GM19467 (cell line): ENCODE measurements at regions not wholly inside any gene's neighbourhood (a gene's known extent, or its start where the extent isn't known, plus 50 kb on each side); places are given as distances from the start of the nearest gene placed in this dataset.
"Not testable (repeated sequence)": the region's sequence is repeated elsewhere in the genome, so short reads cannot be mapped to it uniquely, and the experiment has no call there.

Source experiments
- ATAC-seq: cut with Tn5 transposase; IDR thresholded peaks from one replicate; pipeline ENCODE4 v1.9.1; 2021; ENCODE audit warnings: mild to moderate bottlenecking, moderate library complexity; ENCODE audit not compliant: unreplicated experiment

GRCh38 chr5:145660897-145661640 is 174.1 kb downstream of the PRELID2 start:
- no peak for ATAC-seq

- no peak for ATAC-seq
Measured at GRCh38 chr5:145658435-145658834, 176.7 kb downstream of the PRELID2 start.

- ATAC-seq, result not testable (repeated sequence)
Measured at GRCh38 chr5:145652700-145653099, 182.4 kb downstream of the PRELID2 start.

GRCh38 chr5:145647137-145647536 is 188.0 kb downstream of the PRELID2 start:
- ATAC-seq, result not testable (repeated sequence)

GRCh38 chr5:145643214-145643613 is 191.9 kb downstream of the PRELID2 start:
- not testable (repeated sequence) for ATAC-seq

- ATAC-seq, result no peak
Measured at GRCh38 chr5:145637396-145637795, 197.7 kb downstream of the PRELID2 start.

- no peak for ATAC-seq
Measured at GRCh38 chr5:145636371-145636770, 198.8 kb downstream of the PRELID2 start.

- no peak for ATAC-seq
Measured at GRCh38 chr5:145633474-145633873, 201.7 kb downstream of the PRELID2 start.

- ATAC-seq, result no peak
Measured at GRCh38 chr5:145632701-145633100, 202.4 kb downstream of the PRELID2 start.

- no peak for ATAC-seq
Measured at GRCh38 chr5:145629047-145629446, 206.1 kb downstream of the PRELID2 start.

GRCh38 chr5:145628525-145628924 is 206.6 kb downstream of the PRELID2 start:
- no peak for ATAC-seq

GRCh38 chr5:145619806-145620310 is 215.3 kb downstream of the PRELID2 start:
- ATAC-seq, result no peak

- not testable (repeated sequence) for ATAC-seq
Measured at GRCh38 chr5:145616739-145617138, 218.4 kb downstream of the PRELID2 start.

GRCh38 chr5:145598983-145599382 is 236.2 kb downstream of the PRELID2 start:
- no peak for ATAC-seq

GRCh38 chr5:145598184-145598583 is 237.0 kb downstream of the PRELID2 start:
- no peak for ATAC-seq

- no peak for ATAC-seq
Measured at GRCh38 chr5:145591578-145591977, 243.6 kb downstream of the PRELID2 start.

GRCh38 chr5:145589063-145589462 is 246.1 kb downstream of the PRELID2 start:
- no peak for ATAC-seq

- ATAC-seq, result no peak
Measured at GRCh38 chr5:145588558-145588957, 246.6 kb downstream of the PRELID2 start.

GRCh38 chr5:145588113-145588512 is 247.0 kb downstream of the PRELID2 start:
- ATAC-seq, result no peak

- no peak for ATAC-seq
Measured at GRCh38 chr5:145587710-145588109, 247.4 kb downstream of the PRELID2 start.

- no peak for ATAC-seq
Measured at GRCh38 chr5:145587308-145587672, 247.9 kb downstream of the PRELID2 start.

- ATAC-seq, result no peak
Measured at GRCh38 chr5:145586661-145587307, 248.4 kb downstream of the PRELID2 start.
